Tibial nerve (tissue), 4 donors: ENCODE measurements at regions not wholly inside any gene's neighbourhood (a gene's known extent, or its start where the extent isn't known, plus 50 kb on each side); places are given as distances from the start of the nearest gene placed in this dataset.

Source experiments
- DNase-seq, 2 donors: peaks; one replicate each; pipeline ENCODE4 v3.0.0-alpha.2; 2019; ENCODE audit warnings: low spot score in 2 of 2
- H3K27ac ChIP-seq, 4 donors: fragments of 200-600 bp; sonication (generic) in 3 of 4; one replicate each; pipeline ENCODE4 v1.5.1; 2017 to 2019; ENCODE audit warnings: mild to moderate bottlenecking in 1 of 4
- H3K27me3 ChIP-seq, 2 donors: fragments of 200-600 bp; sonication (generic) in 1 of 2; one replicate each; pipeline versions ENCODE4 v1.5.1 to v1.6.0; 2017 to 2019
- H3K36me3 ChIP-seq, 3 donors: fragments of 200-600 bp; sonication (generic); one replicate each; pipeline ENCODE4 v1.5.1; 2018 to 2019
- H3K4me1 ChIP-seq, 4 donors: fragments of 200-600 bp; sonication (generic) in 3 of 4; one replicate each; pipeline ENCODE4 v1.5.1; 2017 to 2019
- H3K4me3 ChIP-seq, 4 donors: fragments of 200-600 bp; sonication (generic) in 3 of 4; one replicate each; pipeline ENCODE4 v1.5.1; 2017 to 2019; ENCODE audit warnings: mild to moderate bottlenecking in 1 of 4, moderate library complexity in 1 of 4
- H3K9me3 ChIP-seq, 4 donors: fragments of 200-600 bp; sonication (generic) in 3 of 4; one replicate each; pipeline ENCODE4 v1.5.1; 2017 to 2019
- EP300 ChIP-seq, 2 donors: sonication (generic); formaldehyde crosslinking; IDR thresholded peaks; one replicate each; pipeline ENCODE4 v1.6.1; 2017; ENCODE audit warnings: antibody characterized with exemption in 2 of 2, mild to moderate bottlenecking in 1 of 2
- POLR2A ChIP-seq, 2 donors: fragments of 450-650 bp; IDR thresholded peaks; one replicate each; pipeline ENCODE4 v1.6.1; 2017; ENCODE audit warnings: antibody characterized with exemption in 2 of 2, mild to moderate bottlenecking in 2 of 2, moderate library complexity in 2 of 2
- WGBS, 2 donors: methylation state at CpG; one replicate each; pipeline ENCODE4 v1.1.5; 2018; 5-methylcytosine and 5-hydroxymethylcytosine counted together
- TF ChIP-seq, protein P1 (sequence below), 5 experiments: fragments of 200-600 bp in 3 of 5; fragments of 450-650 bp in 2 of 5; sonication (generic) in 3 of 5; IDR thresholded peaks; one replicate each; pipeline ENCODE4 v1.5.1; 2016 to 2019; ENCODE audit warnings: antibody characterized with exemption in 5 of 5, mild to moderate bottlenecking in 3 of 5, moderate library complexity in 2 of 5

DNA sequence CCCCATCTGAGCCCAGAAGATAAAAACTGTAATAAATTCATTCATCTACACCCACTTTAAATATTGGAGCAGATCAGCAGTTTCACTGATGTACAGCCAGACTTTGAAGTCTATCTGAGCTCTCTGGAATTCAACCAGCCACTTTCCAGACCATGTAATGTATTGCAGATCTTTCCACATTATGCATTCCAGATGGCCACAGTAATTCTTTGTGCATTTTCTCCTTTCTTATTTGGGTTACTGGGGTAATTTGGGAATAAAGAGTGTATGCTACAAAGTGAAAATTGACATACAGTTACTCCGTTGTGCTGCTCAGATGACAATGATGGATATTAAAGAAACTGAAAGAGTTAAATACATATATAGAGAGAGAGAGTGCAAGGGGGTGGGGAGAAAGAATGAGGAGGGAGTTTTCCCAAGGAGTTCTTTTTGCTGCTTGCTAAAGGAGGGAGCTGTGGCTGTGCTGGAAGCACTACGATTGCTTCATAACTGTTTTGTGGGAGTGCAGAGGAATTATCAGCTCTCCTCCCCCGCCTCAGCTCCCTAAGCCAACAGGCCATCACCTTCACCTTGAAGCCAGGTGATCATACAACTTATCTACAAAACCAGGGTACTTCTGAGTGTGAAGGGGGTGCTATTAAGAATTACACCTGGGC, 152.8 kb downstream of the GAS1 start:
- 41% methylated on average over 3 of the region's 3 CpGs for WGBS, 2 donors
- no peak for TF ChIP-seq POLR2A (IDR thresholded peaks at IDR 0.05)
- no peak for TF ChIP-seq EP300 (IDR thresholded peaks at IDR 0.05)
- TF ChIP-seq, protein P1, sequence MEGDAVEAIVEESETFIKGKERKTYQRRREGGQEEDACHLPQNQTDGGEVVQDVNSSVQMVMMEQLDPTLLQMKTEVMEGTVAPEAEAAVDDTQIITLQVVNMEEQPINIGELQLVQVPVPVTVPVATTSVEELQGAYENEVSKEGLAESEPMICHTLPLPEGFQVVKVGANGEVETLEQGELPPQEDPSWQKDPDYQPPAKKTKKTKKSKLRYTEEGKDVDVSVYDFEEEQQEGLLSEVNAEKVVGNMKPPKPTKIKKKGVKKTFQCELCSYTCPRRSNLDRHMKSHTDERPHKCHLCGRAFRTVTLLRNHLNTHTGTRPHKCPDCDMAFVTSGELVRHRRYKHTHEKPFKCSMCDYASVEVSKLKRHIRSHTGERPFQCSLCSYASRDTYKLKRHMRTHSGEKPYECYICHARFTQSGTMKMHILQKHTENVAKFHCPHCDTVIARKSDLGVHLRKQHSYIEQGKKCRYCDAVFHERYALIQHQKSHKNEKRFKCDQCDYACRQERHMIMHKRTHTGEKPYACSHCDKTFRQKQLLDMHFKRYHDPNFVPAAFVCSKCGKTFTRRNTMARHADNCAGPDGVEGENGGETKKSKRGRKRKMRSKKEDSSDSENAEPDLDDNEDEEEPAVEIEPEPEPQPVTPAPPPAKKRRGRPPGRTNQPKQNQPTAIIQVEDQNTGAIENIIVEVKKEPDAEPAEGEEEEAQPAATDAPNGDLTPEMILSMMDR (IDR thresholded peaks at IDR 0.05) = no peak
- H3K36me3 ChIP-seq = no peaks in the 10 kb centered on the region
- DNase-seq = no peak
- H3K27ac ChIP-seq = peak overlapping the region in 3 of 4 donors; percentile 1 to 69 (median 40)
- no peaks in the 10 kb centered on the region for H3K27me3 ChIP-seq
- H3K4me3 ChIP-seq = peak overlapping the region in 1 of 4 donors; percentile 44
- H3K4me1 ChIP-seq = peaks cover 0 to 33% (median 7%) of the 10 kb centered on the region in 4 donors
- no peaks in the 10 kb centered on the region for H3K9me3 ChIP-seq

DNA sequence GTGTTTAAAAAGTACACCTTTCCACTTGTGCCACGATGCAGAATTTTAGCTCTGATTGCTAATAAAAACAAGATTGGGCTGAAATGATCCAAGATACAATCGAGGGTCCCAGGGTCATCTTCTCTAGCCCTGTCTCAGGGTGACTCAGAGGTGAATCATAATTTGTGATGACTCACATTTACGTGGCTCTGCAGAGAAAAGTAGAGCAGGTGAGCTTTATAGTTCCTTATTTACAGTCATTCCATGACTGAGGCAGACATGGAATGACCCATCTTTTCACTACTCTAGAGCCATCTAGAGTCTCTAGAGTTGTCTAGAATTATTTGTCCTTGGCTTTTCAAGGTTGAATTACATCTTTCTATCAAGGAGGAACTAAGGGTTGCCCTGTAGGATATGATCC, 155.2 kb downstream of the GAS1 start:
- TF ChIP-seq EP300 (IDR thresholded peaks at IDR 0.05) = no peak
- Histone ChIP-seq H3K36me3 (no peaks in the 10 kb centered on the region), H3K4me3 (no peak overlapping the region), H3K27ac (no peak overlapping the region), H3K4me1 (peaks cover 0 to 30% (median 7%) of the 10 kb centered on the region in 4 donors), H3K27me3 (no peaks in the 10 kb centered on the region), H3K9me3 (no peaks in the 10 kb centered on the region)
- 78 to 85% methylated on average over 3 of the region's 3 CpGs for WGBS, 2 donors
- no peak for DNase-seq

DNA sequence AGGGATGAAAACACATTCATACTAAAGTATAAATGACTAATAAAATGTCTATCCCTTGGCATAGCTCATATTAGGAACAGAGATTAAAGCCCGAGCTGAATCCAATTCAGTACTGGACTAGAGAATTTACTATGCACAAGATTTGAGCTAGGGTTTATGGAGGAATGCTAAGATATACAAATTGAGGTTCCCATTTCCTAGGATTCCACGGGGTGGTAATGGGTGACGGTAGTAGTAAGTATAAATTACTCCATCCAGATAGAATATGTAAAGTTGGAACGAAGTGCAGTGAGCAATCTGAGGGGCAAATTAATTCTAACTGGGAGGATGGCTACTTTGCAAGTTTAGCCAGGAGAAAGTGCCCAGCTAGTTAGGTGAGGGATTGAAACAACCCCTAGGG, 156.5 kb downstream of the GAS1 start:
- H3K36me3 ChIP-seq = no peaks in the 10 kb centered on the region
- peaks cover 0 to 18% (median 7%) of the 10 kb centered on the region in 4 donors for H3K4me1 ChIP-seq
- TF ChIP-seq, protein P1 (IDR thresholded peaks at IDR 0.05) = no peak
- TF ChIP-seq POLR2A (IDR thresholded peaks at IDR 0.05) = no peak
- TF ChIP-seq EP300 (IDR thresholded peaks at IDR 0.05) = no peak
- no peaks in the 10 kb centered on the region for H3K27me3 ChIP-seq
- H3K4me3 ChIP-seq = no peak overlapping the region
- DNase-seq = no peak
- H3K9me3 ChIP-seq = no peaks in the 10 kb centered on the region
- WGBS, 2 donors = 85 to 88% methylated on average over 4 of the region's 4 CpGs
- no peak overlapping the region for H3K27ac ChIP-seq

DNA sequence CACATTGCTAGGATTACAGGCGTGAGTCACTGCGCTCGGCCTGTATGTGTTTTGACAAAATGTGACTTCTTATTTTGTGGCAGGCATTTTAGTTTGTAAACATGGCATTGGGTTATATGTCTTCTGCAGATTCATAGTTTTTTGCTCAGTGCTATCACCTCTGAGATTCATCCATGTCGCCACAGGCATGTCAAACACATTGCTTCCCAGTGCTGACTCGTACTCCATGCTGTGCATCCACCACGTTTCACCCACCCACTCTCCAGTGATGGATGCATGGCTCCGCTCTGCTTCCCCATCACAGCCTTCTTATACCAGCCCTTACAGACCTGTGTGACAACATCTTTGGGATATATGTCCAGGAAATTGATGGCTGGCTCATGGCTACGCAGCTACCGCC, 158.8 kb downstream of the GAS1 start:
- no peaks in the 10 kb centered on the region for H3K27me3 ChIP-seq
- H3K4me1 ChIP-seq = no peaks in the 10 kb centered on the region
- H3K4me3 ChIP-seq = no peak overlapping the region
- H3K9me3 ChIP-seq = no peaks in the 10 kb centered on the region
- TF ChIP-seq EP300 (IDR thresholded peaks at IDR 0.05) (no peak), POLR2A (IDR thresholded peaks at IDR 0.05) (no peak)
- TF ChIP-seq, protein P1 (IDR thresholded peaks at IDR 0.05) = no peak
- no peak for DNase-seq
- H3K27ac ChIP-seq = no peak overlapping the region
- whole genome bisulfite sequencing, 2 donors = 83 to 90% methylated on average over 9 of the region's 9 CpGs
- no peaks in the 10 kb centered on the region for H3K36me3 ChIP-seq

DNA sequence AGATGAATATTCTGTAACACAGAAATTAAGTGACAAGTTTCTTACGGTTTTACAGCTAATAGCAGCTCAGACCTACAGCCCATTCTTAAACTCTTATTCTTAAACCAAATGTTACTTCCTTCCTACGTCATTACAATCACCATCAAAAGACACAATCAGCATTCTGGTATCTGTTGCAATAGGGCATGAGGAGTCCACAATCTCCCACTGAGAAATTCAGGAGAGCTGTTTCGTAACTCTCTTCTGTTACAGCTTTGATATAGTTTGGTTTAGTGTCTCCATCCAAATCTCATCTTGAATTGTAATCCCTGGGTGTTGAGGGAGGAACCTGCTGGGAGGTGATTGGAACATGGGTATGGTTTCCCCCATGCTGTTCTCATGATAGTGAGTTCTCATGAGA, 163.4 kb downstream of the GAS1 start:
- no peaks in the 10 kb centered on the region for H3K4me1 ChIP-seq
- no peak for TF ChIP-seq POLR2A (IDR thresholded peaks at IDR 0.05)
- TF ChIP-seq EP300 (IDR thresholded peaks at IDR 0.05) = peak in 1 of 2 donors; percentile 56
- TF ChIP-seq, protein P1 (IDR thresholded peaks at IDR 0.05) = no peak
- H3K9me3 ChIP-seq = no peaks in the 10 kb centered on the region
- H3K27ac ChIP-seq = no peak overlapping the region
- no peaks in the 10 kb centered on the region for H3K27me3 ChIP-seq
- DNase-seq = no peak
- H3K36me3 ChIP-seq = no peaks in the 10 kb centered on the region
- WGBS, 2 donors = 51 to 86% methylated on average over 3 of the region's 3 CpGs
- no peak overlapping the region for H3K4me3 ChIP-seq
